ENCODE measurements at regions not wholly inside any gene's neighbourhood (a gene's known extent, or its start where the extent isn't known, plus 50 kb on each side); places are given as distances from the start of the nearest gene placed in this dataset.

DNA sequence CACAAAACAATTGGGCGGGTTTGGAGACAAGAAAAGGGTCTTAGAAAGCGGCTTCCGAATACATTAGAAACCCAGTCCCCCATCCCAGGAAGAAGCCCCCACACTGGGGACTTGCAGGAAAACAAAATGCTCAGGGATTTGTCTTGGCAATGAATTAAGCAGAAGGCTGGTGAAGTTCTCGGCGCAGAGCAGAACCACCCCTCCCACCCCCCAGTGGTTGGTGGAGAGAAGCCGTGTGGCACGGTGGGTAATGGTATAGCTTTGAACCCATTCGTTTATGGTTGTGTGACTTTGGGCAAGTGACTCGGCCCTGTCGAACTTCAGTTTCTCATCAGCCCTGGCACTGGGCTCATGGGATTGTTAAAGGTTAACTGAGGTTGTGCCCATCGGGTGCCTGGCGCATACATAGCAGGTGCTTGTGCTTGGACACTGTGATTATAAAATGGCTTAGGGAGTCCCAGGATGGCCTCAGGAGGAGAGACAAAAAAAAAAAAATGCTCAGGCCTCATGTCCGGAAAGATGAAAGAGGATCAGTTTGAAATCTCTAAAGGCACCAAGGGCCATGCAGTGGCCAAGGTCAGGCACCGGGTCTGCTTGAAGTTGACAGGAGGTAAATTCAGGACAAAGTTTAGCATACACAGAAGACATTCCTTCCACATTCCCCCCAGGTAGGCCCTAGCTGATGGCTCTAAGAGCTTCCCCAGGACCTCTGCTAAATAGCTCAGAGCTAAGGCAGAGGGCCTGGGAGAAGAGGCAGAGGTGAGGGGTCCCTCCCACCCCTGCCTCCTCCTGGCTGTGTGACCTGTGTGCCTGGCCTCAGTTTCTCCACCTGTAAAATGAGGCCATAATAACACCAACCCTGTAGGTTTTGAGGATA is 120.1 kb upstream of the PTPN1 start:
- DNase-seq (ENCODE audit: low spot score) = peak; percentile 31

DNA sequence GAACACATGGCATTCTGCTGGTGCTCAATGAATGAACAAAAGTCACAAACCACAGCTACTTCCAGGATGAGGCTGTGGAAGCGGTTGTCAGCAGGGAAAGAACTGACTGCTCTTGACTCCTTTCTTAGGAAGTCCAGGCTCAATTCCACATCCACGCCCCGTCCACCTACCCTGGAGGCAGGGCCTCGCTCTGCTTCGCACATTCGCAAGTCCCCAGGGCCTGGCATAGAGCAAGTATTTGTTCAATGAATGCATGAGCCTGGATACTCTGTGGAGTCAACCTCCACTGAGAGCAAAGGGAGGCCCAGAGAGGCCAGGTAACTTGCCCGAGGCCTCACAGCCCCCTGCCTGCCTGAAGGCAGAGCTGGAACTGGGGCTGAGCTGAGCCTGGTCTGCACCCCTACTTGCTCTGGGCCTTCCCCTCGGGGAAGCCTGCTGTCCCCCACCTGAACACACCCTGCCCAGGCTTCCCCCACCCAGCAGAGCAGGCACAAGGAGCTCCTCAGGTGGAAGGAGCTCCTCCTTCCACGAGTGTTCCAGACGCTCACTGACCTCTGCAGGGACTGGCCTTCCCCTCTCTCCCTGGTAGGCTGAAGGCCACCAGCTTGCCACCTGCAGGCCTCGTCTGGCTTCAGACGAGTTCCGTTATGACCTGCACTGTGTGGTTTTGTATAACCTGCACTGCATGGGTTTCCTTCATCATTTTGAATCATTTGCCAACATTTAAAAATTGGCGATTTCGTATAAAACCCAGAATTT is 119.3 kb upstream of the PTPN1 start:
- DNase-seq (ENCODE audit: low spot score) = no peak

DNA sequence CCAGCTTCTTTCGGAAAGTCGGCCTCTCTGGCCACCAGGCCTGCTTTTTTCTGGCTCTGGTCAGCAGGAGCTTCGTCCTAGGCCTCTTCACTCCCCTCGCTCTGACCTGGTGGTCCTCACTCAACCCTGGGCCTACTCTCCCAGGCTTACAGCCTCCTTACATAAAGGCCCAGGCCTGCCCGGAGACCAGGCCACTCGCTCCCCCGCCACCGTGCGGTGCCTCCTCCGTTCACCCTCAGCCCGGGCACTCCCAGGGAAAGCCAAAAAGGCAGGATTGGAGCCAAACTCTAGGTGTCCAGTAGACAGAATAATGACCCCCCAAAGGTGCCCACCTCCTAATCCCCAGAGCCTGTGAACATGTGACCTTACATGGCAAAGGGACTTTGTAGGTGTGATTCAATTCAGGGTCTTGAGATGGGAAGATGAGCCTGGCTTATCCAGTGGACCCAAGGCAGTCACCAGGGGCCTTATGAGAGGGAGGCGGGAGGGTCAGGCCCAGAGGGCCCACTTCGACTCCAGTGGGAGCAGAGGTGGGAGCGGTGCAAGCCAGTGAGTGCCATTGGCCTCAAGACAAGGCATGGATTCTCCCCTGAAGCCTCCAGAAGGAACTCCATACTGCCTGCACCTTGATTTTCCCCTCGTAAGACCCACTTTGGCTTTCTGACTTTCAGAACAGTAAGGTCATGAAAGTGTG is 118.6 kb upstream of the PTPN1 start:
- no peak for DNase-seq (ENCODE audit: low spot score)

DNA sequence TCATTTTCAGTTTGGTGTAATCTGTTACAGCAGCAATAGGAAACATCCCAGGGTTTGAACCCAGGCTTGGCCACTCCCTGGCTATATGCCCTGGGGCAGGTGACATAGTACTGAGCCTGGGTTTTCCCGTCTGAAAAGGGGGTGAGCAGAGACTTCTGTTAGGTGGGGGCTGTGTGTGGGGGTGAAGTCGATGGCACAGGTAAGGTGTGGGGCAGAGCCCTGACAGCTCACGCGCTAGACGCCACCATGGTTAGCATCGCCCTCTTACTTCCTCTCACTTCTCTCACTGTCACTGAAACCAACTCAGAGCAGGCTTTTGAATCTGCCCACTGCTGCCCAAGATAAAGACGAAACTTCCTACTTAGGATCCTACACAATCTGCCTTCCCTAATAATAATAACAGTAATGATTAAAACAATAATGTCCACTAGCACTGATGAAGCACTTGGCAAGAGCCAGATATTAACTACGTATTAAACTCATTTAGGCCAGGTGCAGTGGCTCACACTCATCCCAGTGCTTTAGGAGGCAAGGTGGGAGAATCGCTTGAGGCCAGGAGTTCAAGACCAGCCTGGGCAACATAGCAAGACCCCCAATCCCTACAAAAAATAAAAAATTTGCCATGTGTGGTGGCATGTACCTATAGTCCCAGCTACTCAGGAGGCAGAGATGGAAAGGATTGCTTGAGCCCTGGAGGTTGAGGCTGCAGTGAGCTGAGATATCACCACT is 117.9 kb upstream of the PTPN1 start:
- DNase-seq (ENCODE audit: low spot score) = no peak

DNA sequence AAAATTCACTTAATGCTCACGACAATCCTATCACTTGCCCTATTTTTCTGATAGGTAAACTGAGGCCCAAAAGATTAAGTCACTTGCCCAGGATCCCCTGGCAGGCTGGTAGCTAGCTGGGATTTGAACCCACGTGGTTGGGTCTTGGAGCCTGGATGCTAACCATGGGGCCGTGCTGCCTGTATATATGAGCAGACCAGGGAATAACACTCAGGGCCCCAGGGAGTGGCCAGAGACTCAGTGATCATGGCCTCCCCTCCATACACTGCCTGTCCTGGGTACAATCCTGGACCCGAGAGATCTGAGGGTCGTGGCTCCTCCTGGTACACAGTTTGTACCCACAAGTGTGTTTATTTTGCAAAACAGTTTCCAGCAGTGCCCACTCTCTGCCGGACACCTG is 116.9 kb upstream of the PTPN1 start:
- no peak for DNase-seq (ENCODE audit: low spot score)

DNA sequence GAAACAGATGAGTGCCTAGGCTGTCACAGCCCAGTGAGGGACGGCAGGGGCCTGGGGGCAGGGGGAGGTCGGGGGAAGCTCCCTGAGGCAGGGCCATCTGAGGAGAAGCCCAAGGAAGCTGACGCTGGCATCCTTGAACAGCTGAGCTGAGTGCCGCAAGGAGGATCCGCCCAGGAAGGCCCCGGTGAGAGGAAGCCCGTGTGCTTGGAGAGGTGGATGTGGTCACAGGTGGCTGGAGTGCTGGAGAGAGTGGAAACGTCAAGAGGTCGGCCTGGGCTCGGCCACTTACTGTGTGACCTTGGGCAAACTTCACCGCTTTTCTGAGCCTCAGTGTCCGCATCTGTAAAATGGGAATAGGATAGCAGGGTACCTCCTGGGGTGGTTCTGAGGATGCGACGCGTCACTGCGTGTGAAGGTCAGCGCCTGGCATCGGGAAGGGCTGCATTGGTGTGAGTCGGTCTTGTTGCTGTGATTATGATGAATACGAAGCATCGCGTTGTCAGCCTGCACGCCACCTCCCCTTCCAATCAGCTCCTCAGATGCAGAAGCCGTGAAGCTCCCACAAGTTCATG is 116.1 kb upstream of the PTPN1 start:
- no peak for DNase-seq (ENCODE audit: low spot score)

DNA sequence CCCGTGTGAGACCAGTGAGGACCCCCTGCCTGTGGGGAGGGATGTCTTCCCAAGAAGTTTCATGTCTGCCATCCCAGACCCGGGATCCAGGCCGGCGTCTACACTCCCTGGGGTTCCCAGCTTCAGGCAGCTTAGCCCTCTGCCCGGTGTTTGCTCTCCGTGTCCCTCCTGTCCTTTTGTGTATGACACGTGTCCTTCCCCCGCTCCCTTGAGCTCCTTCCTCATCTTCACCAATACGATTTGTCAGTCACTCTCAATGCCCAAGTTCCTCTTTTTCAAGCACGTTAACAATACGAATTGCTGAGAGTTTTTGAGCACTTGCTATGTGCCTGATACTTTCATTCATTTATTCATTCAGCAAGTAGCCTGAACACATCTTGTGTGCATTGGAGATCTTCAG is 115.6 kb upstream of the PTPN1 start:
- DNase-seq (ENCODE audit: low spot score) = no peak

DNA sequence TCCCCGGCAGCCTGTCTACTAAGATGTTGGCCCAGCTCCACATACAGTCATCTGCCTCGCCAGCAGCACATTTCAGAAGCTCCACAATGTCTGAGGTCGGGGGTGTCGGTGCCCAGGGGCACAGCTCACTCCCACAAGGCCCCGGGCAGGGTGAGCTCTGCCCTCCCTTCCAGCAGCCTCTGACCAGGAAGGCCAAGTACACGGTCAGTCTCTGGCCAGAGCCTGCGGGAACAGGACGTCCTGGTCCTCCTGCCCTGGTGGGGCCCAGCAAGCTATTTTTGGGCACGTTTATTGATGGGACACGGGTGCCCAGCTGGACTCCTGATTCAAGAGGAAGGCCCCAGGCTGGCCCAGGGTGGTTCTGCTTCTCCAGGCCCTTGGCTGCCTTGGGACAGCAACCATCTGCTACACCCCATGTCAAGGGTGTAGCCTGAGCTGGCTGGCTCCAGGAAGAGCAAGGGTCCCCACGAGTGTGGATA is 114.9 kb upstream of the PTPN1 start:
- peak; percentile 46 for DNase-seq (ENCODE audit: low spot score)

DNA sequence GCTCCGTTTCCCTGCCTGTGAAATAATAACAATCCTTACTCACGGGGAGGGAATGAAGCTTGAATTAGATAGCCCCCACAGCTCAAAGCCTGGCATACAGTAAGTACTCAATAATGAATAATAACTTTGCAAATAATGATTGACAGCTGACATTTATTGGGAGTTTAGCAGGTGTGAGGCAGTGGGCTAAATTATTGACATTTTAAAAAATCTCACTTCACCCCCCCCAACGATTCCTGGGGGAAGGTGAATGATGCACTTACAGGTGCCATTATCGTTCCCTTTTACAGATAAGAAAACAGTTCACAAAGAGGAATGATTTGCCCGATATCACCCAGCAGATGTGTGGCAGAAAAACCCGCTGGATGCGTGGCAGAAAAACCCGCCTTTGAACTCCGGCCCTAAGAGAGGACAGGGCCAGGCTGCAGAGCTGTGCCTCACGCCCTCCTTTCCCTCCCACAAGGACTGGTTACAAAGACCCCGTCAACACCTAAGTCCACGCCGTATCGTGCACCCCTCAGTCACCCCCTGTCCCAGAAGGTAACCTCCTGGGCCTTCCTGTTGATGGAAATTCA is 114.2 kb upstream of the PTPN1 start:
- DNase-seq (ENCODE audit: low spot score) = no peak

DNA sequence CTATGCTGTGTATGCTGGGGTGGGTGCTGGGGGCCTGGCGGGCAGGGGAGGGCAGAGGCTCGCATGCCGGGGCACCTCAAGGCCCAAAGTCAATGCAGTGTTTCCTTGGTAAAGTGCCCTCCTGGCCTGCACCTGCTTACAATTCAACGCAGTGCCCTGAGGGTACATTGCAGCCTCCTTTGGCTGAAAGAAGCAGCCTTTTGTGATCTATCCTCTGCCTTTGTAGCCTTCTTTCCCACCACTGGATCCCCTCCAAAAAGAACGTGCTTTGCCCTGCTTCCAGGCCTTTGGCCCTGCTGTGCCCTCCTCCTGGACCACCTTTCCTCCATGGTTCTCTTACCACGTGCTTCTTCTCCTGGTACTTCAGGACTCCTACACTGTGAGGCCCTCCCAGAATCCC is 113.6 kb upstream of the PTPN1 start:
- DNase-seq (ENCODE audit: low spot score) = no peak

DNA sequence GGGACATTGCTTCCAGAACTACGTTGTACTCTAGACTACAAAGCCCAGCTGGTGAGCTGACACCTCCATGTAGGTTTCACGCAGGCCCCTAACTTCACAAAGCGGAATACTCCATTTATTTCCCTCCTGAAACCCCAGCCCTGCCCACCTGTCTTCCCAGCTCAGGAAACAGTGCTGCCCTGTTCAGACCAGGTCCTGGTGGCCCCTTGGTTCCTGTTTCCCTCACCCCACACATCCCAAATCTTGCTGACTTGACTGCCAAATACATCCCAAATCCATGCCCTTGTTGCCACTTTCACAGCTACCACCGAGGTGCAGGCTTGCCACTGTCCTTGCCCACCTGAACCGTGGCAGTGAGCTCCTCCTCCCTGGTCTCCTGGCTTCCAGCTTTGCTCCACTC is 113.1 kb upstream of the PTPN1 start:
- no peak for DNase-seq (ENCODE audit: low spot score)

DNA sequence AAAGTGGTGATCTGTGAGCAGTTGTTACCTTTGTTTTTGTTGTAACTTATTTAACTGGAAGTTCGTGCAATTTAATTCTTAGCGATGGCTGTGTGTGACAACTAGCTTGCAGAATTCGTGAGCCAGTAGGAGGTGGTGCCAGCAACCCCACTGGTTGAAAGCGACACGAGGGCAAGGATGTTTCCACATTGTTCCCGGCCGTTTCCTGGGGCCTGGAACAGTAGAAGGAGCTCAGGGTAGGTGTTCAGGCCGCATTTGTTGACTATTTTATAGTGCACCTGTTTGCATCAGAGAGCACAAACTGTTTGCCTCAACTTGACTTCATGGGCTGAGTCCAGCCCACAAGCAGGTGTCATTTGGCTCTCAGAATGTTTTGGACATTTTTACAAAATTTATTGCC is 112.1 kb upstream of the PTPN1 start:
- no peak for DNase-seq (ENCODE audit: low spot score)

DNA sequence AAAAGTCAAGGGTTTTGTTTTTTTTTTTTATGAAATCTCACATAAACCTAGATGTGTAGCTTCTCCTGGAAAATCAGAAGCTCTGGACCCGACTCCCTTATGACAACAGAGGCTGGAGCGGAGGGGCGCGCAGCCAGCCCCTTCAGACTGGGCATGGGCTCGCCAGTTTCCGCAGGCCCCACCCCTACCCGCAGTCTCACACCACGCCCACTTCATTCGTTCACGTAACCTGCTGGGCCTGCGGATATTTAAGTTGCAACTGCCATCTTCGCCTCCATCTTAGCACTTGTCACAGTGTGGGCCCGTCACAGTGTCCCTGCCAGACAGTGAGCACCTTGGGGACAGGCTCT is 111.7 kb upstream of the PTPN1 start:
- DNase-seq (ENCODE audit: low spot score) = no peak

DNA sequence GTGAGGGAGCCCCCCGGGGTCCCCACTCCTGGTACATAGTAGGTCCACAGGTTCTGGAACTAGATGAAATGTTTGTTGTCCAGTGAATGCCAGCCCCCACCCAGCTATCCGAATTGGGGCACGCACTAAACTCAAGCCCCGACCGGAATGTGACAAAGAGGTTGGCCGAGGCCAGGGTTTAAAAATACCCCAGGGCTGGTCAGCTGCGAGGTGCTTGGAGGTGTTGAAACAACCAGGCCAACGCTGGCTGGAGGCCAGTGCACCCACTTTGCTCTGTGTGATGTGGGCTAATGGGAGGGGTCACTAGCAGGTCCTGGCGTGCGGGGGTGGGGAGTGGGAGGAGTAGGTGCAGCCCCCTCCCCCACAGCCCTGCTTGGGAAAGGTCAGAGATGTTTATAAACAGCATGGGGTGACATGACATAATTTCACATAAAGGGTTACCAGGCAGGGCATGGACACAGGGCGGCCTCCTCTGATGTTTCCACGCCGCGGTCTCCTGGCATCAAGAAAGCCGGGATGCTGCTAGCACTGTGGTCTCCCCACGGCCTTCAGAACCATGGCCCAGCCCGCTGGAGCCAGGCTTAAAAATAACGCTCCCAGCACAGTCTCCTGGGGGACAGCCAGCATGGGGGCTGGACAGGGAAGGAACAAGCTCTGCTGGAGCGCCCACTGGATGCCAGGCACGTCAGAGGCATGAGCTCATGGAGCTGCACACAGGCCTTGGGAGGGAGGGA is 111.2 kb upstream of the PTPN1 start:
- no peak for DNase-seq (ENCODE audit: low spot score)

DNA sequence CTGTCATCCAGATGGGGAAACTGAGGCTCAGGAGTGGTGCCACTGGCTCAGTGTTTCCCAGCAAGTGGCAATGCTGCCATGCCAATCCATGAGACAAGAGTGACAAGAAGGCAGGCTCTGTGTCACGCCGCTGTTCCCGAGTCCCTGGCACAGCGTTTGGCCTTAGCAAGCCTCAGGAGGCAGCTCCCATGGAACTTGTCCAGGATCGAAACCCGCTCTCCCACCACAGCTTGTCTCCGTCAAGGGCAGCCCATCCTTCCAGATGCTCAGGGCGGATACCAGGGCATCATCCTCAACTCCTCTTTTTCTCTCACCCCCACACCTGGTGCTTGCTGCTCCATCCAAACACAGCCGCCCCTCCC is 110.6 kb upstream of the PTPN1 start:
- no peak for DNase-seq (ENCODE audit: low spot score)

DNA sequence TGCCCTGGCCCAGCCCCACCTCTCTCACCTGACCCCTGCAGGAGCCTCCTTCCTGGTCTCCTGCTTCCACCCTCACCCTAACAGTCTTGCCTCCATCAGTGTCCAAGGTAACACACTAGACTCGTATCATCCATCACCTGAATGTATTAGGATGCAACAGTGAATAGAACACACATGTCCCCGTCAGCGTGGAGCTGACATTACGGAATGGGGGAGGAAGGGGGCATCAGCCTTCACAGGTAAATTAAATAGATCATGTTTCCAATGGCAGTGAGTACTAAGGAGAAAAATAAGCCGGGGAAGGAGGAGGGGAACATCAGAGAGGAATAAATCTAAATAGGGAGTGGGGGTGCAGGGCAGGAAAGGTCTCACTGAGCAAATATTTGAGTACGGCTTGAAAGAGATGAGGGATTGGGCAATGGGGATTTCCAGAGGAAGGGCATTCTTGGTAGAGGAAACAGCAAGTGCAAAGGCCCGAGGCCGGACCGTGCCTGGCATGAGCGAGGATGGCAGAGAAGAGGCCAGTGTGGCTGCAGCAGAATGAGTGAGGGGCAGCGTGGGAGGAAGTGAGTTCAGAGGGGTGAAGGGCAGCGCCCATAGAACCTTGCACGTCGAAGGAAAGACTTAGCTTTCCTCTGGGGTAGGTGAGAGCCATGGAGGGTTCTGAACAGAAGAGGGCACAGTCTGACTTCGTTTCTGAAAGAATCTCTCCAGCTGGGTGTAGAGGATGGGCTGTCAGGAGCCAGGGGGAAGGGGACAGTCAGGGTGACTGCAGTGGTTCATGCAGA is 110.1 kb upstream of the PTPN1 start:
- DNase-seq (ENCODE audit: low spot score) = no peak

DNA sequence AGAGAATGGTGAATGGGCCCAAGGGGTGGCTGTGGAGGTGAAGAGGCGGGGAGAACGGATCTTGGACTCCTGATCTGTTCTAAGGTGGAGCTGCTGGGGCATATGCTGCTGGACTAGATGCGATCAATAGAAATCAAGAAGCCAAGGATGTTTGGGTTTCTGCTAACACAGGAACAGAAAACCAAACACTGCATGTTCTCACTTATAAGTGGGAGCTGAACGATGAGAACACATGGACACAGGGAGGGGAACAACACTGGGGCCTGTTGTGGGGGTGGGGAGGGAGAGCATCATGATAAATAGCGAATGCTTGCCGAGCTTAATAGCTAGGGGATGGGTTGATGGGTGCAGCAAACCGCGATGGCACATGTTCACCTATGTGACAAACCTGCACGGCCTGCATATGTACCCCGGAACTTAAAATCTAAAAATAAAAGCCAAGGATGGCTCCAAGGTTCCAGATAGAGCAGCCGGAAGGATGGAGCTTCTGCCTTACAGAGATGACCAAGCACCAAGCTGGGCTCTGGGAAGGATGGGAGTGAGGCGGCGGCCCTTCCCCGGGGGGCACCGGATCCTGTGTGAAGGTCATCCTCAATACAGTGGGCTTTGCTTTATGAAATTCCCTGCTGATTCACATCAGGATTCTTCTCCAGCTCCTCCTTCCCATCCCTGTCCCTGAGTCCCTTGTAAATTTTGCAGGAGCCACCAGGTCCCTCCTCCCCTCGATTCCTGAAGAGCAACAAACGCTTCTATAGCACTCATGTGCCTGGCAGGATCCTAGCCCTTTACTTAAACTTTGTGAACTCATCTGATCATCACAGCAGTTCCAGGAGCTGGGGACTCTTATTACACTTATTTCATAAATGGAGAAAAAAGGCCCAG is 109.2 kb upstream of the PTPN1 start:
- DNase-seq (ENCODE audit: low spot score) = no peak

DNA sequence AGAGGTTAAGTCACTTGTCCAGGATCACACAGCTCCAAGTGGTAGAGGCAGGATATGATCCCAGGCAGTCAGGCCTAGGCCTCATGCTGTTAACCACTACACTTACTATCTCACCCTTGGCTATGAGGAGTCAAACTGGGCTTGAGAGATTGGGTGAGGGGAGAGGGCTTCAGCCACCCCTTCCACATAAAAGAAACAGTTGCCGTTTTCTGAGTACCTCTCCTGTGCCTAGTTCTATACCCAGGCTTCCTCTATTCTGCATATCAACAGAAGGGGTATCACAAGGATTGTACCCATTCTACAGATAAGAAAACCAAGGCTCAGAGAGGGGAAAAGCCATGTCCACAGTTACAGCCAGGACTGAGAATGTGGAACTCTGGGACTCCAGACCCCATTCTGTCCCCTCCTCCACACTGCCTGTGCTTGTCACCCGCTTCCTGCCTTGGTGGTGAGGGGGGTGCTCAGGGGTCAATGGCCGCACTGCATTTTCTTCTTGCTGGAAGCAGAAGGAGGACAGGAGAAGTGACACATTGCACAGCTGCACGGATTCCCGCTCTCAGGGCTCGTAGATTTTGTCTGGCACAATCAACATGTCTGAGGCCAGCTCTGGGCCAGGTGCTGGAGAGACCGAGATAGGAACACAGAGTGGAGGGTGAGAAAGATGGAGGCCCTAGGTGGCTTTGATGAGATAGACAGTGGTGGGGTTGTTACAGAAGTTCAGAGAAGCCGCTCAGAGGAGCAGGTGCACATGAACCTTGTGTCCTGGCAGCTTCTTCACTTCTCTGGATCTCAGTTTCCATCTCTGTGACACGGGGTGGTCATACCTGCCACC is 108.4 kb upstream of the PTPN1 start:
- DNase-seq (ENCODE audit: low spot score) = no peak

Measured in HT-29 (cell line).